ENCODE measurements at regions not wholly inside any gene's neighbourhood (a gene's known extent, or its start where the extent isn't known, plus 50 kb on each side); places are given as distances from the start of the nearest gene placed in this dataset.

DNA sequence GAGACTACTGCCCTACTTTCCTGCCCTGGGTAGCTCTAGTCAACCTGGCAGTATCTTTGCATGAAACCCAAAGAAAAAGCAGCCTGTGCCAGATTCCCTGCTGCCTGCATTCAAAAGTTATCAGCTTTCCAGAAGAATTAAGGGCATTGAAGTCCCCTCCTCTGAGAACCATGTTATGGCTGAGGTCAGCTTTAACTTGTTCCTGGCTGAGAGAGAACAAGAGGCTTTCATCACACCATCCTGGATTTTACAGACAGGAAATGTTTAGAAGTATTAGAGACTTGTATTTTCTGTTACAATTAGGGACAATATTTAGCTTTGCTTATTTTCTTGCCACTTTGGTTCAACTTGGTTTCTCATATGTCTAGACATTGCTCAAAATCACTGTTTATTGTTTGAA is 238.8 kb downstream of the ARL4A start:
- Histone ChIP-seq H3F3A (ENCODE audit: control insufficient read depth, insufficient read depth) (no peaks in the 10 kb centered on the region), H3K4me1 (ENCODE audit: control insufficient read depth, low read length) (no peaks in the 10 kb centered on the region), H3K36me3 (ENCODE audit: control insufficient read depth, low read length) (no peaks in the 10 kb centered on the region), H3K79me2 (ENCODE audit: control insufficient read depth, low read length) (no peaks in the 10 kb centered on the region), H3K4me2 (ENCODE audit: low read length) (no peak overlapping the region), H3K9me2 (replicated peaks; ENCODE audit: control insufficient read depth, low read length) (no peaks in the 10 kb centered on the region; the same call in 1 of the 2 replicates), H4K20me1 (ENCODE audit: control insufficient read depth, insufficient read depth, low read depth, low read length) (no peaks in the 10 kb centered on the region), H3K27ac (ENCODE audit: low read depth, low read length) (no peak overlapping the region), H3K9me3 (ENCODE audit: control insufficient read depth, insufficient read depth, low read length) (0 out of 2 replicates have a peak, but pooled peaks cover 3% of the 10 kb centered on the region), H3K4me3 (ENCODE audit: low read length) (no peak overlapping the region), H3K27me3 (ENCODE audit: control insufficient read depth, low read length) (no peaks in the 10 kb centered on the region)
- TF ChIP-seq, protein P1, sequence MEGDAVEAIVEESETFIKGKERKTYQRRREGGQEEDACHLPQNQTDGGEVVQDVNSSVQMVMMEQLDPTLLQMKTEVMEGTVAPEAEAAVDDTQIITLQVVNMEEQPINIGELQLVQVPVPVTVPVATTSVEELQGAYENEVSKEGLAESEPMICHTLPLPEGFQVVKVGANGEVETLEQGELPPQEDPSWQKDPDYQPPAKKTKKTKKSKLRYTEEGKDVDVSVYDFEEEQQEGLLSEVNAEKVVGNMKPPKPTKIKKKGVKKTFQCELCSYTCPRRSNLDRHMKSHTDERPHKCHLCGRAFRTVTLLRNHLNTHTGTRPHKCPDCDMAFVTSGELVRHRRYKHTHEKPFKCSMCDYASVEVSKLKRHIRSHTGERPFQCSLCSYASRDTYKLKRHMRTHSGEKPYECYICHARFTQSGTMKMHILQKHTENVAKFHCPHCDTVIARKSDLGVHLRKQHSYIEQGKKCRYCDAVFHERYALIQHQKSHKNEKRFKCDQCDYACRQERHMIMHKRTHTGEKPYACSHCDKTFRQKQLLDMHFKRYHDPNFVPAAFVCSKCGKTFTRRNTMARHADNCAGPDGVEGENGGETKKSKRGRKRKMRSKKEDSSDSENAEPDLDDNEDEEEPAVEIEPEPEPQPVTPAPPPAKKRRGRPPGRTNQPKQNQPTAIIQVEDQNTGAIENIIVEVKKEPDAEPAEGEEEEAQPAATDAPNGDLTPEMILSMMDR (IDR thresholded peaks at IDR 0.05; ENCODE audit: low read depth, low read length, poor library complexity, severe bottlenecking): no peak
- TF ChIP-seq EZH2phosphoT487 (IDR thresholded peaks at IDR 0.05; ENCODE audit: borderline replicate concordance, low read length): no peak

DNA sequence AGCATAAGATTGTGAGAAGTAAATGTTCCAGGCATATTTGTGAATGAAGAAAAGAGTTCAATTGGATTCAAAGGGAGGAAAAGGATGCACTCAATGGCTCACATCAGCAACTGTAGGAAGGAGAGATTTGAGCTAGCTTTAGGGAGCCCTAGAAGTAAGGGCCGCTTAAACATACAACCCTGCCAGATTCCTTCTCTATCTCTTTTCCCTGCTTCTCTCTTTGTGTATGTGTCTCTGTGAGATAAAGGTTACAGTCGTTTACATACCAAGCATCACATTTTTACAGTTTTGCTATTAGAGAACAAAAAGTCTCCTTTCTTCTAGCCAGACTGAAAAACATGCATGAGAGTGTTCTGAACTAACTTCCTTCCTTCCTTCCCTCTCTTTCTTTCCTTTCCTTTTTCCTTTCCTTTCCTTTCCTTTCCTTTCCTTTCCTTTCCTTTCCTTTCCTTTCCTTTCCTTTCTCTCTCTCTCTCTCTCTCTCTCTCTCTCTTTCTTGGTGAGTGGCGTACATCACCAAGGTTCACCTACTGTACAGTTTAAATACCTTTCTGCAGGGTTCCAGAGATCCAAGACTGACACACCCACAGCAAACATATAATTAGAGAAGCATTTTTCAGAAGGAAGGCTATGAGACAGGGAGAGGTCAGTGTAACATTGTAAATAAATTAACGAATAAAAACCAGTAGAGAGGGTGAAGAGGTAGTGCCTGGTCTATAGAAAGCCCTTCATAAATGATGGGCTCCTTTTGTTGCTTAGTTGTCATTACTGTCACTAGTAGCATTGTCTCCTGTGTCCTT is 240.4 kb downstream of the ARL4A start:
- Histone ChIP-seq H3K79me2 (ENCODE audit: control insufficient read depth, low read length) (no peaks in the 10 kb centered on the region), H3K36me3 (ENCODE audit: control insufficient read depth, low read length) (no peaks in the 10 kb centered on the region), H3K4me3 (ENCODE audit: low read length) (no peak overlapping the region), H3K27me3 (ENCODE audit: control insufficient read depth, low read length) (no peaks in the 10 kb centered on the region), H3K9me3 (ENCODE audit: control insufficient read depth, insufficient read depth, low read length) (0 out of 2 replicates have a peak, but pooled peaks cover 3% of the 10 kb centered on the region), H3K27ac (ENCODE audit: low read depth, low read length) (no peak overlapping the region), H3K4me2 (ENCODE audit: low read length) (no peak overlapping the region), H3F3A (ENCODE audit: control insufficient read depth, insufficient read depth) (no peaks in the 10 kb centered on the region), H4K20me1 (ENCODE audit: control insufficient read depth, insufficient read depth, low read depth, low read length) (no peaks in the 10 kb centered on the region), H3K4me1 (ENCODE audit: control insufficient read depth, low read length) (no peaks in the 10 kb centered on the region), H3K9me2 (replicated peaks; ENCODE audit: control insufficient read depth, low read length) (no peaks in the 10 kb centered on the region; the same call in 1 of the 2 replicates)
- TF ChIP-seq, protein P1 (IDR thresholded peaks at IDR 0.05; ENCODE audit: low read depth, low read length, poor library complexity, severe bottlenecking): no peak
- TF ChIP-seq EZH2phosphoT487 (IDR thresholded peaks at IDR 0.05; ENCODE audit: borderline replicate concordance, low read length): no peak

DNA sequence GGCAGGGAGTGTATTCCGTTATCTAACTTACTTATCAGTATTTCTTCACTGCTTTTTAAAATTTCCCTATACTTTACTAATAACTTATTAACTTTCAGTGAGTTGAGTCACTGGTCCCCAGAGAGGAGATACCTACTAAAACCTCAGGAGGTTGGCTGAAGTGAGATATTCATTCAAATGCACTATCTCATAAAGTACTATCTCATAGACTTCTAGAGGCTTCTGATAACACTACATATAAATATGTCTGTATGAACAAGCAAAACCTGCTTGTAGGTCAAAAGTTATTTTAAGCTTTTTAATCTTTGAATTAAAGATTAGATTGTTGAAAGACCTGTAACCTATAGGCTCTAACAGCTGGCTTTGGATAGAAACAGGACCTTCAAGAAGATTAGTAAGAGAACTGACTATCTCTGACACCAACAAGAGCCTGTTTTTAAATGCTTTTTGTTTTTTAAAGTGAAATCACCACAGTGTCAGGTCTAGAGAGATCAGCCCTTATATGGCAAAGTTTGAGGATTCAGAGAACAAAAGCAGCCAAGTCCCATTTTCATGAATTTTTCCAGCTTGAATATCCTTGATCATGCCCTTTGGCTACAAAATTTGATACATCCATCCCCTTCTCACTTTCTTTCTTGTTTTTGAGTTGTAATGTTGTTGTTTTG is 242.2 kb downstream of the ARL4A start:
- no peak for TF ChIP-seq EZH2phosphoT487 (IDR thresholded peaks at IDR 0.05; ENCODE audit: borderline replicate concordance, low read length)
- TF ChIP-seq, protein P1 (IDR thresholded peaks at IDR 0.05; ENCODE audit: low read depth, low read length, poor library complexity, severe bottlenecking): no peak
- Histone ChIP-seq H3K9me3 (ENCODE audit: control insufficient read depth, insufficient read depth, low read length) (0 out of 2 replicates have a peak, but pooled peaks cover 3% of the 10 kb centered on the region), H3K27me3 (ENCODE audit: control insufficient read depth, low read length) (no peaks in the 10 kb centered on the region), H4K20me1 (ENCODE audit: control insufficient read depth, insufficient read depth, low read depth, low read length) (no peaks in the 10 kb centered on the region), H3K36me3 (ENCODE audit: control insufficient read depth, low read length) (no peaks in the 10 kb centered on the region), H3K4me2 (ENCODE audit: low read length) (no peak overlapping the region), H3K4me1 (ENCODE audit: control insufficient read depth, low read length) (no peaks in the 10 kb centered on the region), H3F3A (ENCODE audit: control insufficient read depth, insufficient read depth) (no peaks in the 10 kb centered on the region), H3K27ac (ENCODE audit: low read depth, low read length) (no peak overlapping the region), H3K79me2 (ENCODE audit: control insufficient read depth, low read length) (no peaks in the 10 kb centered on the region), H3K4me3 (ENCODE audit: low read length) (no peak overlapping the region), H3K9me2 (replicated peaks; ENCODE audit: control insufficient read depth, low read length) (no peaks in the 10 kb centered on the region; the same call in 1 of the 2 replicates)

All from DOHH2 (cell line).